ENCODE measurements at regions not wholly inside any gene's neighbourhood (a gene's known extent, or its start where the extent isn't known, plus 50 kb on each side); places are given as distances from the start of the nearest gene placed in this dataset.

DNA sequence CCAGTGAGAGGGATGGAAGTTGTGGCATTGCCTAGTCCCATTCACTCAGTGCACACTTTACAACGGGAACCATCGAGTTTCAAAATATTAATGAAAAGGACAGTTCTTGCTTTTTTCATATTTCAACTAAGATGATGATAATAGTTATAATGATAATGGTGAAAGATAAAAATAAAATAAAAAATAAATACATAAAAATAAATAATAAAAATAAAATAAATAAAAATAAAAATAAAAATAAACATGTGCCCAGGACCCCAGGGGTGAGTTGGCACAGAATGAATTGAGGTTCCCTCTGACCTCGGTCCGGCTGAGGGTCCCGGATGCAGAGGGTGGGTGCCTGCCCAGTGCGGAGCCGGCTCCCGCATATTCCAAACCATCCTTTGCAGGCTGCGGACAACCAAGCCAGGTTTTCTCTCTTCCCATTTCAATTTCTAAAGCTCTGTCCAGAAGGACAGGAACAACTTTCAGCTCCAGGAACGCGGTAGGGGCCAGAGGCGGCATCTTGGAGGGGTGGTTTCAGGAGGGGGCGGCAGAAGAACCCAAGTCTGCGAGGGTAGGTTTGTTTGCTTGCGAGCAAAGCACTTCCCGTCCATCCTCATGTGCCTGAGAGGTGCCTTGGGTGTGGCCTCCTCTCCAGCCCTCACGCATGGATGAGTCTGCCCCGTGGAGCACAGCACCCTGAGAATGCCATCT, 236.8 kb downstream of the DLL1 start:
- no peak for DNase-seq

GRCh38 chr6:170052991-170053821, 237.7 kb downstream of the DLL1 start:
- DNase-seq, result no peak

- no peak for DNase-seq
These were observed 239.4 kb downstream of the DLL1 start for GRCh38 chr6:170051229-170052172.

- no peak for DNase-seq
These were observed 240.3 kb downstream of the DLL1 start for GRCh38 chr6:170050591-170051041.

GRCh38 chr6:170049641-170050561, 241.0 kb downstream of the DLL1 start:
- no peak for DNase-seq

GRCh38 chr6:170048615-170049256, 242.1 kb downstream of the DLL1 start:
- DNase-seq, result no peak

DNA sequence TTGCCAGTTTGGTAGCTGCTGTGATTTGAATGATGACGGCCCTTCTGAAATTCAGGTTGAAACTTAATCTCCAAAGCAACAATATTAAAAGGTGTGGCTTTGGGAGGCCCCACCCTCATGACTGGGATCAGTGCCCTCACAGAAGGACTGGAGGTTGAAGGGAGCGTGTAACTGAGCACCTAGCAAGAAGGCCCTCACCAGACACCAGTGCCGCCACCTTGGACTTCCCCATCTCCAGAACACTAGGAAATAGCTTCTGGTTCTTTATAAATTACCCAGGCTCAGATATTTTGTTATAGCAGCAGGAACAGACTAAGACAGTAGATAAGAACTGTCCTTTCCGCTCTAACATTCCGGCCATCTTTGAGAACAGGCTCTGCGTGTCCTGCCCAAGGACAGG, 243.1 kb downstream of the DLL1 start:
- DNase-seq, result no peak

GRCh38 chr6:170046791-170047626, 243.9 kb downstream of the DLL1 start:
- no peak for DNase-seq

DNA sequence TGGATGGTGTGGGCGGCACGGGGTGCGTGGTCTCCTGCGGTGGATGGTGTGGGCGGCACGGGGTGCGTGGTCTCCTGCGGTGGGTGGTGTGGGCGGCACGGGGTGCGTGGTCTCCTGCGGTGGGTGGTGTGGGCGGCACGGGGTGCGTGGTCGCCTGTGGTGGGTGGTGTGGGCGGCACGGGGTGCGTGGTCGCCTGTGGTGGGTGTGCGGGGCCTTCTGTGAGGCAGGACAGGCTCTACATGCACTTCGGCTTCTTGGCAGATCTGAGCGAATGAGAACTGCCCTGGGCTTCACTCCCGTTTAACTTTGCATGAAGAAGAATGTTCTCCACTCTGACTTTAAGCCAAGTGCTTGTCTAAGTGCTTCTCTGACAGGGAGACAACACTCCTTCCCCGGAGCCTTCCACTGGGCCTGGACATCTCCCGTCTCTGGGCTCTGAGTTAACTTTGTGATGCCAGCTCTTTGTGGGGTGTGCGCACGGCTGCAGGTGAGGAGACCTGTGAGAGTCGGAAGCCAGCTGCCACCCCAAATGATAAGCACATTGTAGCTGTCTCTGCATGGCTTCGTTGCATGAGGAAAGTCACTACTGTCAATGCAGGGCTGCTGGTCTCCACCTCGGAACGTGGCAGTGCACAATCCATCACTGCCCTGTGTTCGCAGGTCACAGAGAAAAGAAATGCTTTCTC, 244.8 kb downstream of the DLL1 start:
- no peak for DNase-seq

GRCh38 chr6:170045563-170045960, 245.3 kb downstream of the DLL1 start:
- DNase-seq, result no peak

DNA sequence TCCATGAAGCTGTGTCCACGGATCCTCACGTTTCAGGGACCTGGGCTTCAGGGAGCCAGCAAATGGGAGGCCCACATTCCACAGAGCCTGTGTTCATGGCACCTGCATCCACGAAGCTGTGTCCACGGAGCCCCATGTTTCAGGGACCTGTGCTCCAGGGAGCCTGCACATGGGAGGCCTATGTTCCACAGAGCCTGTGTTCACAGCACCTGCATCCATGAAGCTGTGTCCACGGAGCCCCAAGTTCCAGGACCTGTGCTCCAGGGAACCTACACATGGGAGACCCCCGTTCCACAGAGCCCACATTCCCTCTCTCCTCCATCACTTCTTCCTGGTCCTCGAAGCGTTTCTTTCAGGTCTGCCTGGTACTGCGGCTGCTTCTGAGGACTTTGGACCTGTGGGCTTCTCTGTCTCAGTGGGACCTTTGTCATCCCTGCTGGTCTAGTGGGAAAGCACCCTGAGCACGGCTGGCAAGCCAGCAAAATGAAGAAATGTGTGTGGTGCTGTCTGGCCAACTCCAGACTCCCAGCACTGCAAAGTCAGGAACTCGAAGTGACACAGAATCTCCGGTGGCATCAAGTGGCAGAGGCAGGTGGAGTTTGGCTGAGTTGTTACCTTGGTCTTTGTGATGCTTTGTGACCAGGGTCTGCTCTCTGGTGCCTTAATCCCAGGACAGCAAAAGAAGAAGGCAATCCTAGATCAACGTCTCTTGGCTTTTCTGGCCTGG, 245.9 kb downstream of the DLL1 start:
- no peak for DNase-seq

GRCh38 chr6:170043881-170044790, 246.7 kb downstream of the DLL1 start:
- no peak for DNase-seq

- no peak for DNase-seq
These were observed 247.6 kb downstream of the DLL1 start for GRCh38 chr6:170043150-170043819.

- DNase-seq, result no peak
These were observed 248.2 kb downstream of the DLL1 start for GRCh38 chr6:170042596-170043118.

DNA sequence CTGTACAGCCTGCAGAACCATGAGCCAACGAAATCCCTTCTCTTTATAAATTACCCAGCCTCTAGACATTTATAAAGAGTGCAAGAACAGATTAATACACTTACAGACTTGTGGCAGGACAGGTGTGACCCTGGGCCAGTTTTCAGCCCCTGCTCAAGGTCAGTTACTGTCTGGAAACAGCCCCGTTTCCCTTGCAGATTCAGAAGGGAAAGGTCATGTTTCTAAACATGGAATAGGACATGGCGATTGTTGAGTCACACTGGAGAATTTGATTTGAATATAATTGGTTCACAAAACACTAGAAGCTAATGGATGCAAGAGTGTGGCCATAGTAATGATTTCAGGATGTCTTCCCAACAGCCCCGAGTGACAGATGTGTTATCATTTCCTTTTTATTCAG, 248.8 kb downstream of the DLL1 start:
- no peak for DNase-seq

DNA sequence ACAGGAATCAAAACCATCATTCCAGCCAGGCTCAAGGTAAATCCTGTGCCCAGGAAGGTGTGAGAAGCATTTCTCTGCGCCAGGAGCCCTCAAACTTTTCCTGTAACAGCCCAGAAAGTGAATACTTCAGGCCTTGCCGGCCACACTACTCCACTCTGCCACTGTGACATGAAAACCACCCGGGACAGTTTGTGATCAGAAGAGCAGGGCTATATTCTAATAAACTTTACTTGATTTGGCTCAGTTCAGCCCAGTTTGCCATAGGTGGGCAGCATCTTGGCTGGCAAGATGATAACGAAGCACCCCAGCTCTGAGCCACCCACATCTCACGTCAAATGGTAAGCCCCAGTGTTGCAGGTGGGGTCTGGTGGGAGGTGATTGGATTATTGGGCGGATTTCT, 249.4 kb downstream of the DLL1 start:
- DNase-seq, result no peak

GRCh38 chr6:170040906-170041305, 250.0 kb downstream of the DLL1 start:
- no peak for DNase-seq
